RWPE1 (cell line): ENCODE measurements at regions not wholly inside any gene's neighbourhood (a gene's known extent, or its start where the extent isn't known, plus 50 kb on each side); places are given as distances from the start of the nearest gene placed in this dataset.
"Not testable (repeated sequence)": the region's sequence is repeated elsewhere in the genome, so short reads cannot be mapped to it uniquely, and the experiment has no call there.

Experiments used
- CTCF ChIA-PET: fragments of 350-600 bp; sonication (Branson Sonifier 250); formaldehyde crosslinking; extraction: SDS; loops from one replicate; lab custom pipeline; 2021; lab: Yijun Ruan, JAX
- POLR2A ChIA-PET: fragments of 400-600 bp; formaldehyde crosslinking; extraction: SDS; loops from one replicate; lab custom pipeline; 2020; ENCODE audit warnings: antibody characterized with exemption; ENCODE audit not compliant: low non-redundant PET; lab: Yijun Ruan, JAX
- DNase-seq: peaks from one replicate; pipeline ENCODE4 v3.0.0; 2012; ENCODE audit warnings: low spot score
- H3K27ac ChIP-seq: fragments of 450-650 bp; 2 replicates; pipeline ENCODE4 v1.5.1; 2017
- CTCF ChIP-seq: fragments of 450-650 bp; conservative IDR thresholded peaks from 2 replicates; pipeline ENCODE4 v1.5.1; 2017; ENCODE audit warnings: low read depth, mild to moderate bottlenecking

DNA sequence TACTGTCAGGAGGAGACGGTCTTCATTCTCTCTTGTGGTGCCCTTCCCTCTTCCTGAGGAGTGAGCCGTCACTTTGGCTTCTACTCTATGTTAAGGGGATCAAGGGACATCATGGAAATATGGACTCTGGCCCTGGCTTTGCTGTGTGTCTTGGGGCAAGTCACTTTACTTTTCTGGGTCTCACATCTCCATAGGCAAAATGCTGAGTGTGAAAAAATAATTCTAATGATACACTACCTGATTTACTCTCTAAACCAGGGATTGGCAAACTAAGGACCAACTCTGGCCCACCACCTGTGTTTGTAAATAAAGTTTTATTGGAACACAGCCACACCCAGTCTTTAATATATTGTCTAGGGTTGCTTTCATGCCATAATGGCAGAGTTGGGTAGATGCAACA lies 548.7 kb upstream of the CDH5 start:
- H3K27ac ChIP-seq, result no peak overlapping the region
- no peak for TF ChIP-seq CTCF
- ChIA-PET POLR2A (no interaction called here), CTCF (interaction anchor here (0.7 kb wide), 1 partner anchor 1342 kb away, joined by 3 read pairs; no protein-coding TSS in a partner anchor)
- DNase-seq, result no peak

GRCh38 chr16:65817066-65817465 lies 549.4 kb upstream of the CDH5 start:
- ChIA-PET CTCF (interaction anchor here (0.7 kb wide), 1 partner anchor 1341 kb away, joined by 3 read pairs; no protein-coding TSS in a partner anchor), POLR2A (no interaction called here)
- no peak overlapping the region for H3K27ac ChIP-seq
- DNase-seq, result no peak
- no peak for TF ChIP-seq CTCF

DNA sequence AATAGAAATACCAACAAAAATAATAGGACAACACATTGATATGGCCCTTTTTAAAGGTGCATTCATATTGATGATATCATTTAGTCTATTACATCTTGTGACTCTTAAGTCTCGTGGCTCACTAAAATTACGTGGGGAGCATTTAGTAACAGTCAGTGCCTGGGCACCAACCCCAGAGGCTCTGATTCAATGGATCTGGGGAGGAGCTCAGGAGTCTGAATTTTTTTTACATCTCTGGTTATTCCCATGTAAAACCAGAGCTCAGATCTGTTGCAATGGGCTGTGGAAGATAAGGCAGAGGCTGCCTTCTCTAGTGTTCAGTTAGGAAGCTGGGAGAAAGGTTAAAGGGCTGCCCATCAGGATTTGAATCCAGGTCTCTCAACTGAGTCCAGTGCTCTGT lies 549.9 kb upstream of the CDH5 start:
- CTCF ChIA-PET, result no interaction called here
- no peak for TF ChIP-seq CTCF
- H3K27ac ChIP-seq, result no peak overlapping the region
- DNase-seq, result no peak
- POLR2A ChIA-PET, result no interaction called here

DNA sequence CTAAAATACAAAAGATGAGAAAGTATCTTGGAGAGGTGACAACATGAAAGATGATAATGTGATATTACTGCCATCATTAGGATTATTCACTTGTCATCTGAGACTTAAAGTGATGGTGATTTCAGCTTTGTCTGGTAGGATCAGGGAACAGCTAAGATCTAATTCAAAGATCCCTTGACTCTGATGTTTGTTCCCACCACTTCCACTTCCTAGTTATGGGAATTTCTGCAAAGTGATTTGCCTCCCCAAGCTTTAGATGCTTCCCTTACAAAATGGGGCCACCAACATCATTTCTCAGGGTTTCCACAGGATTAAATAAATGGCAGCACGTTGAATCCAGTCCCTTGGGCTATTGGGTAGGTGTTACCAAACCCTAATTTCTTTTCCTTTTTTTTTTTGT lies 550.8 kb upstream of the CDH5 start:
- TF ChIP-seq CTCF, result no peak
- no peak for DNase-seq
- POLR2A ChIA-PET, result no interaction called here
- CTCF ChIA-PET, result no interaction called here
- H3K27ac ChIP-seq, result no peak overlapping the region

- POLR2A ChIA-PET, result not testable (repeated sequence)
Observed at GRCh38 chr16:65813879-65814278, 552.6 kb upstream of the CDH5 start.

GRCh38 chr16:65809627-65810026 lies 556.9 kb upstream of the CDH5 start:
- ChIA-PET CTCF (no interaction called here), POLR2A (no interaction called here)
- no peak for DNase-seq

More at GRCh38 chr16:65813879-65814278, 552.6 kb upstream of the CDH5 start:
- H3K27ac ChIP-seq, CTCF ChIA-PET, DNase-seq: not testable (repeated sequence)

More at GRCh38 chr16:65809627-65810026, 556.9 kb upstream of the CDH5 start:
- H3K27ac ChIP-seq, result no peak overlapping the region
- no peak for TF ChIP-seq CTCF
